ENCODE measurements at regions not wholly inside any gene's neighbourhood (a gene's known extent, or its start where the extent isn't known, plus 50 kb on each side); places are given as distances from the start of the nearest gene placed in this dataset.

GRCh38 chr14:101325319-101325718, 236.0 kb upstream of the DIO3 start:
- Histone ChIP-seq H3K4me3 (ENCODE audit: low read length) (no peak overlapping the region), H3K27me3 (replicated peaks; ENCODE audit: insufficient read depth, low read length) (peaks cover 21% of the 10 kb centered on the region)
- TF ChIP-seq CTCF (IDR thresholded peaks at IDR 0.05; ENCODE audit: low read length) (no peak), EZH2 (optimal IDR thresholded peaks at IDR 0.05; ENCODE audit: low read depth, low read length) (no peak), EZH2phosphoT487 (IDR thresholded peaks at IDR 0.05; ENCODE audit: low read length) (no peak)

GRCh38 chr14:101328412-101329028, 232.8 kb upstream of the DIO3 start:
- Histone ChIP-seq H3K4me2 (ENCODE audit: low read depth, low read length) (no peak overlapping the region), H3F3A (ENCODE audit: insufficient read depth, low read length) (no peaks in the 10 kb centered on the region), H3K27ac (ENCODE audit: low read length) (no peak overlapping the region), H3K27me3 (replicated peaks; ENCODE audit: insufficient read depth, low read length) (peaks cover 20% of the 10 kb centered on the region), H3K4me3 (ENCODE audit: low read length) (no peak overlapping the region), H3K9ac (ENCODE audit: low read length) (no peak overlapping the region), H3K4me1 (ENCODE audit: low read length) (no peaks in the 10 kb centered on the region), H3K9me2 (replicated peaks; ENCODE audit: insufficient read depth, low read length) (no peaks in the 10 kb centered on the region), H4K20me1 (ENCODE audit: insufficient read depth, low read length) (no peaks in the 10 kb centered on the region), H3K79me2 (ENCODE audit: low read length) (no peaks in the 10 kb centered on the region), H2AFZ (ENCODE audit: low read length) (no peak overlapping the region), H3K36me3 (replicated peaks; ENCODE audit: insufficient read depth, low read length) (no peaks in the 10 kb centered on the region), H3K9me3 (replicated peaks; ENCODE audit: insufficient read depth, low read length) (no peaks in the 10 kb centered on the region)
- no peak for TF ChIP-seq EZH2phosphoT487 (IDR thresholded peaks at IDR 0.05; ENCODE audit: low read length)
- TF ChIP-seq EZH2 (optimal IDR thresholded peaks at IDR 0.05; ENCODE audit: low read depth, low read length): no peak
- DNase-seq: no peak

More at GRCh38 chr14:101325319-101325718, 236.0 kb upstream of the DIO3 start:
- Histone ChIP-seq H3K36me3 (replicated peaks; ENCODE audit: insufficient read depth, low read length) (no peaks in the 10 kb centered on the region), H3K9me2 (replicated peaks; ENCODE audit: insufficient read depth, low read length) (no peaks in the 10 kb centered on the region), H3K4me2 (ENCODE audit: low read depth, low read length) (no peak overlapping the region), H3K4me1 (ENCODE audit: low read length) (no peaks in the 10 kb centered on the region), H3F3A (ENCODE audit: insufficient read depth, low read length) (no peaks in the 10 kb centered on the region), H3K9ac (ENCODE audit: low read length) (no peak overlapping the region), H3K9me3 (replicated peaks; ENCODE audit: insufficient read depth, low read length) (no peaks in the 10 kb centered on the region), H2AFZ (ENCODE audit: low read length) (no peak overlapping the region), H4K20me1 (ENCODE audit: insufficient read depth, low read length) (no peaks in the 10 kb centered on the region), H3K27ac (ENCODE audit: low read length) (no peak overlapping the region), H3K79me2 (ENCODE audit: low read length) (no peaks in the 10 kb centered on the region)
- no peak for DNase-seq

- Histone ChIP-seq H3K4me1 (ENCODE audit: low read length) (no peaks in the 10 kb centered on the region), H3K79me2 (ENCODE audit: low read length) (no peaks in the 10 kb centered on the region), H2AFZ (ENCODE audit: low read length) (no peak overlapping the region), H3K9me2 (replicated peaks; ENCODE audit: insufficient read depth, low read length) (no peaks in the 10 kb centered on the region), H3K4me2 (ENCODE audit: low read depth, low read length) (no peak overlapping the region), H3K36me3 (replicated peaks; ENCODE audit: insufficient read depth, low read length) (no peaks in the 10 kb centered on the region), H3K27ac (ENCODE audit: low read length) (no peak overlapping the region), H4K20me1 (ENCODE audit: insufficient read depth, low read length) (no peaks in the 10 kb centered on the region), H3K27me3 (replicated peaks; ENCODE audit: insufficient read depth, low read length) (peaks cover 26% of the 10 kb centered on the region), H3K9ac (ENCODE audit: low read length) (no peak overlapping the region), H3F3A (ENCODE audit: insufficient read depth, low read length) (no peaks in the 10 kb centered on the region), H3K9me3 (replicated peaks; ENCODE audit: insufficient read depth, low read length) (no peaks in the 10 kb centered on the region), H3K4me3 (ENCODE audit: low read length) (no peak overlapping the region)
- TF ChIP-seq CTCF (IDR thresholded peaks at IDR 0.05; ENCODE audit: low read length) (no peak), EZH2phosphoT487 (IDR thresholded peaks at IDR 0.05; ENCODE audit: low read length) (no peak), EZH2 (optimal IDR thresholded peaks at IDR 0.05; ENCODE audit: low read depth, low read length) (no peak)
- DNase-seq: no peak
Measured at GRCh38 chr14:101330416-101331140, 230.7 kb upstream of the DIO3 start.

GRCh38 chr14:101331141-101331525, 230.2 kb upstream of the DIO3 start:
- Histone ChIP-seq H3K4me2 (ENCODE audit: low read depth, low read length) (no peak overlapping the region), H3K27ac (ENCODE audit: low read length) (no peak overlapping the region), H3K4me3 (ENCODE audit: low read length) (no peak overlapping the region), H3K27me3 (replicated peaks; ENCODE audit: insufficient read depth, low read length) (peaks cover 23% of the 10 kb centered on the region), H2AFZ (ENCODE audit: low read length) (no peak overlapping the region), H3F3A (ENCODE audit: insufficient read depth, low read length) (no peaks in the 10 kb centered on the region), H3K4me1 (ENCODE audit: low read length) (no peaks in the 10 kb centered on the region), H3K9ac (ENCODE audit: low read length) (no peak overlapping the region), H3K9me3 (replicated peaks; ENCODE audit: insufficient read depth, low read length) (no peaks in the 10 kb centered on the region), H3K36me3 (replicated peaks; ENCODE audit: insufficient read depth, low read length) (no peaks in the 10 kb centered on the region), H3K9me2 (replicated peaks; ENCODE audit: insufficient read depth, low read length) (no peaks in the 10 kb centered on the region), H4K20me1 (ENCODE audit: insufficient read depth, low read length) (no peaks in the 10 kb centered on the region), H3K79me2 (ENCODE audit: low read length) (no peaks in the 10 kb centered on the region)
- TF ChIP-seq CTCF (IDR thresholded peaks at IDR 0.05; ENCODE audit: low read length) (no peak), EZH2phosphoT487 (IDR thresholded peaks at IDR 0.05; ENCODE audit: low read length) (no peak), EZH2 (optimal IDR thresholded peaks at IDR 0.05; ENCODE audit: low read depth, low read length) (no peak)
- no peak for DNase-seq

Measured in MM.1S (cell line).